ENCODE measurements at regions not wholly inside any gene's neighbourhood (a gene's known extent, or its start where the extent isn't known, plus 50 kb on each side); places are given as distances from the start of the nearest gene placed in this dataset.

DNA sequence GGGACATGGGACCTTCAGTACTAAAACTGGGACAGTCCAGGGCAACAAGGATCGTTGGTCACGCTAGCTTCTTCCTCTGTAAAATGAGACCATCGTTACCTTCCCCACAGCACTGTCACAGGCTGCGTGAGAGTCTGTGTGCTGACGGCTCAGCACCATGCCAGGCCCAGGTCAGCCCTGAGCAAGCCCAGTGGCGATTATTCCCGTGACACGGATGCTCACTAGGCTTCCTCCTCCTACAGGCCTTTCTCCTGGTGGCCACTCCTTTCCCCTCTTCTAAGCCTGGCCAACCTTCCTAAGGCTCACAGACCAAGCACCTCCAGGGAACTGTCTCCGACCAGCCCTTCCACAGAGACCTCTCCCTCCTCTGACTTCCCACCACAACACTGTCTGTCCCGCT lies 69.3 kb upstream of the RUNX3 start:
- intact Hi-C loops (cut with micrococcal nuclease; ENCODE audit: unreplicated experiment), result no loop called here
- DNase-seq (ENCODE audit: low spot score), result no peak
- no peaks in the 10 kb centered on the region for H3K36me3 ChIP-seq (ENCODE audit: insufficient read depth, low read length)
- no TSS peak for BruUV-seq (replicated peaks)
- peaks cover 13% of the 10 kb centered on the region for H3K4me1 ChIP-seq (ENCODE audit: insufficient read depth, low read length, poor library complexity, severe bottlenecking)
- H3K27ac ChIP-seq (ENCODE audit: low read depth, low read length, poor library complexity, severe bottlenecking), result no peak overlapping the region
- CTCF ChIA-PET (ENCODE audit: unreplicated experiment), result no interaction called here
- POLR2A ChIA-PET, result no interaction called here
- TF ChIP-seq, protein P1, sequence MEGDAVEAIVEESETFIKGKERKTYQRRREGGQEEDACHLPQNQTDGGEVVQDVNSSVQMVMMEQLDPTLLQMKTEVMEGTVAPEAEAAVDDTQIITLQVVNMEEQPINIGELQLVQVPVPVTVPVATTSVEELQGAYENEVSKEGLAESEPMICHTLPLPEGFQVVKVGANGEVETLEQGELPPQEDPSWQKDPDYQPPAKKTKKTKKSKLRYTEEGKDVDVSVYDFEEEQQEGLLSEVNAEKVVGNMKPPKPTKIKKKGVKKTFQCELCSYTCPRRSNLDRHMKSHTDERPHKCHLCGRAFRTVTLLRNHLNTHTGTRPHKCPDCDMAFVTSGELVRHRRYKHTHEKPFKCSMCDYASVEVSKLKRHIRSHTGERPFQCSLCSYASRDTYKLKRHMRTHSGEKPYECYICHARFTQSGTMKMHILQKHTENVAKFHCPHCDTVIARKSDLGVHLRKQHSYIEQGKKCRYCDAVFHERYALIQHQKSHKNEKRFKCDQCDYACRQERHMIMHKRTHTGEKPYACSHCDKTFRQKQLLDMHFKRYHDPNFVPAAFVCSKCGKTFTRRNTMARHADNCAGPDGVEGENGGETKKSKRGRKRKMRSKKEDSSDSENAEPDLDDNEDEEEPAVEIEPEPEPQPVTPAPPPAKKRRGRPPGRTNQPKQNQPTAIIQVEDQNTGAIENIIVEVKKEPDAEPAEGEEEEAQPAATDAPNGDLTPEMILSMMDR (conservative IDR thresholded peaks at IDR 0.05; ENCODE audit: low read length), result no peak
- no peak for TF ChIP-seq EZH2phosphoT487 (IDR thresholded peaks at IDR 0.05; ENCODE audit: borderline replicate concordance, low read depth, low read length)
- H3K9me3 ChIP-seq (ENCODE audit: low read length), result no peaks in the 10 kb centered on the region
- no peak overlapping the region for H3K4me2 ChIP-seq (ENCODE audit: low read length)
- no peaks in the 10 kb centered on the region for H4K20me1 ChIP-seq (ENCODE audit: insufficient read depth, low read length)
- no peaks in the 10 kb centered on the region for H3K9me2 ChIP-seq (ENCODE audit: insufficient read depth, low read length)
- H3K4me3 ChIP-seq (ENCODE audit: low read depth, low read length, poor library complexity, severe bottlenecking), result no peak overlapping the region
- H3K79me2 ChIP-seq (ENCODE audit: insufficient read depth, low read depth, low read length), result no peaks in the 10 kb centered on the region
- H2AFZ ChIP-seq (ENCODE audit: low read length), result no peak overlapping the region

DNA sequence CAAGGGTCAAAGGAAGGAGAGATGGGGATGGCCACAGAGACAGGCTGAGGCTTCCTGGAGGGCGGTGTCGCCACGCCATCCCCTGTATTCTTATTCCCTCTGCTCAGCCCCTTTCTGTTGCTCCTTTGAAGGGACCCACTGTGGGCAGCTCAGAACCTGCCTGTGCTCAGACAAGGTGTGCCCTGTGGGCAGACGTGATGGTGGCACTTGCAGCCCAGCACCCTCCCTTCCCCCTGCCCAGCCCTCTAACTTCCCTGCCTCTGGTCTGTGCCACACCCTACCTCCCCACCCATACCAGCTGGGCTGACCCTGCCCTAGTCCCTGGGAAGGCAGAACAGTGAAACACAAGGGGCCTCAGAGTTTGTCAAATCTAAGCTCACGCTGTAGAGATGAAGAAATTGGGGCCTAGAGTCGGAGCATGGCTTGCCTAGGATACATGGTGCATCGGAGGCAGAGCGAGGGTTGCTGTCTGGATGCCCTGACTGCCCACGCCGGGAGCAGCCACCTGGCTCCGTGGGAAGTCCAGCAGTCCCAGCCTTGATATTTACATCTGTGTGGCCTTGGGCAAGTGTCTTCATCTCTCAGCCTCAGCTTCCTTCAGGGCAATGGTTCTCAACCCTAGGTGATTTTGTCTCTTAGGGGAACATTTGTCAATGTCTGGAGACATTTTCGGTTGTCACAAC lies 68.6 kb upstream of the RUNX3 start:
- no peaks in the 10 kb centered on the region for H3K36me3 ChIP-seq (ENCODE audit: insufficient read depth, low read length)

More for the DNA sequence above, 68.6 kb upstream of the RUNX3 start:
- H3K9me2 ChIP-seq (ENCODE audit: insufficient read depth, low read length), result no peaks in the 10 kb centered on the region
- ChIA-PET POLR2A (no interaction called here), CTCF (ENCODE audit: unreplicated experiment) (no interaction called here)
- no peak for DNase-seq (ENCODE audit: low spot score)
- H3K79me2 ChIP-seq (ENCODE audit: insufficient read depth, low read depth, low read length), result no peaks in the 10 kb centered on the region
- no TSS peak for BruUV-seq (replicated peaks)
- no peak overlapping the region for H3K27ac ChIP-seq (ENCODE audit: low read depth, low read length, poor library complexity, severe bottlenecking)
- no peak overlapping the region for H3K4me3 ChIP-seq (ENCODE audit: low read depth, low read length, poor library complexity, severe bottlenecking)
- no peak overlapping the region for H2AFZ ChIP-seq (ENCODE audit: low read length)
- peaks cover 13% of the 10 kb centered on the region for H3K4me1 ChIP-seq (ENCODE audit: insufficient read depth, low read length, poor library complexity, severe bottlenecking)
- H3K4me2 ChIP-seq (ENCODE audit: low read length), result no peak overlapping the region
- no peak for TF ChIP-seq EZH2phosphoT487 (IDR thresholded peaks at IDR 0.05; ENCODE audit: borderline replicate concordance, low read depth, low read length)
- TF ChIP-seq, protein P1 (conservative IDR thresholded peaks at IDR 0.05; ENCODE audit: low read length), result no peak
- intact Hi-C loops (cut with micrococcal nuclease; ENCODE audit: unreplicated experiment), result no loop called here
- H3K9me3 ChIP-seq (ENCODE audit: low read length), result no peaks in the 10 kb centered on the region
- H4K20me1 ChIP-seq (ENCODE audit: insufficient read depth, low read length), result no peaks in the 10 kb centered on the region
